NCI-H82 (cell line): ENCODE measurements at regions not wholly inside any gene's neighbourhood (a gene's known extent, or its start where the extent isn't known, plus 50 kb on each side); places are given as distances from the start of the nearest gene placed in this dataset.

Experiments used
- DNase-seq: peaks from one replicate; lab custom pipeline; 2025; lab: John Stamatoyannopoulos, UW

GRCh38 chr18:56224669-56225561, 413.5 kb downstream of the TXNL1 start:
- no peak for DNase-seq

GRCh38 chr18:56221195-56222065, 417.0 kb downstream of the TXNL1 start:
- peak; percentile 55 for DNase-seq

GRCh38 chr18:56217406-56217805, 421.0 kb downstream of the TXNL1 start:
- DNase-seq: no peak

GRCh38 chr18:56214706-56215105, 423.7 kb downstream of the TXNL1 start:
- DNase-seq: no peak

GRCh38 chr18:56210520-56210919, 427.9 kb downstream of the TXNL1 start:
- DNase-seq: peak; percentile 28

- no peak for DNase-seq
Observed at GRCh38 chr18:56207989-56208388, 430.4 kb downstream of the TXNL1 start.

- no peak for DNase-seq
Observed at GRCh38 chr18:56204052-56204451, 434.3 kb downstream of the TXNL1 start.

GRCh38 chr18:56202678-56203077, 435.7 kb downstream of the TXNL1 start:
- no peak for DNase-seq

GRCh38 chr18:56200381-56200911, 437.9 kb downstream of the TXNL1 start:
- no peak for DNase-seq

GRCh38 chr18:56199580-56200330, 438.6 kb downstream of the TXNL1 start:
- DNase-seq: no peak

- no peak for DNase-seq
Observed at GRCh38 chr18:56197241-56197859, 441.0 kb downstream of the TXNL1 start.

GRCh38 chr18:56196495-56197225, 441.7 kb downstream of the TXNL1 start:
- no peak for DNase-seq

- no peak for DNase-seq
Observed at GRCh38 chr18:56191334-56191733, 447.1 kb downstream of the TXNL1 start.

GRCh38 chr18:56189615-56190014, 448.8 kb downstream of the TXNL1 start:
- DNase-seq: peak; percentile 6

GRCh38 chr18:56188529-56189275, 449.7 kb downstream of the TXNL1 start:
- DNase-seq: no peak

- no peak for DNase-seq
Observed at GRCh38 chr18:56186319-56186718, 452.1 kb downstream of the TXNL1 start.

GRCh38 chr18:56185126-56185525, 453.3 kb downstream of the TXNL1 start:
- no peak for DNase-seq

- DNase-seq: no peak
Observed at GRCh38 chr18:56176751-56177150, 461.6 kb downstream of the TXNL1 start.

- no peak for DNase-seq
Observed at GRCh38 chr18:56175330-56176001, 462.9 kb downstream of the TXNL1 start.
